ENCODE measurements at regions not wholly inside any gene's neighbourhood (a gene's known extent, or its start where the extent isn't known, plus 50 kb on each side); places are given as distances from the start of the nearest gene placed in this dataset.

- Mint-ChIP-seq H3K4me3 (ENCODE audit: unreplicated experiment) (no peak overlapping the region), H3K4me1 (ENCODE audit: low read depth, unreplicated experiment) (no peaks in the 10 kb centered on the region), H3K9me3 (ENCODE audit: unreplicated experiment) (no peaks in the 10 kb centered on the region), H3K27me3 (ENCODE audit: insufficient read depth, unreplicated experiment) (no peaks in the 10 kb centered on the region), H3K27ac (ENCODE audit: unreplicated experiment) (no peak overlapping the region), H3K36me3 (ENCODE audit: insufficient read depth, unreplicated experiment) (peaks cover 48% of the 10 kb centered on the region)
- Histone ChIP-seq H3K27me3 (replicated peaks; ENCODE audit: control insufficient read depth, insufficient read depth, low read length) (no peaks in the 10 kb centered on the region), H3K4me1 (no peaks in the 10 kb centered on the region), H3K9me3 (no peaks in the 10 kb centered on the region), H3K36me3 (ENCODE audit: control insufficient read depth, insufficient read depth, low read length) (peaks cover 1% of the 10 kb centered on the region), H3K4me3 (ENCODE audit: low read depth, low read length) (no peak overlapping the region)
- no peak for DNase-seq
- ChIA-PET CTCF (no interaction called here), POLR2A (interaction anchor here (0.6 kb wide), 1 partner anchor 488 kb away, joined by 4 read pairs; no protein-coding TSS in a partner anchor)
- BruUV-seq (replicated peaks), result no TSS peak
- intact Hi-C loops (cut with micrococcal nuclease; ENCODE audit: unreplicated experiment), result no loop called here
- TF ChIP-seq, protein P1, sequence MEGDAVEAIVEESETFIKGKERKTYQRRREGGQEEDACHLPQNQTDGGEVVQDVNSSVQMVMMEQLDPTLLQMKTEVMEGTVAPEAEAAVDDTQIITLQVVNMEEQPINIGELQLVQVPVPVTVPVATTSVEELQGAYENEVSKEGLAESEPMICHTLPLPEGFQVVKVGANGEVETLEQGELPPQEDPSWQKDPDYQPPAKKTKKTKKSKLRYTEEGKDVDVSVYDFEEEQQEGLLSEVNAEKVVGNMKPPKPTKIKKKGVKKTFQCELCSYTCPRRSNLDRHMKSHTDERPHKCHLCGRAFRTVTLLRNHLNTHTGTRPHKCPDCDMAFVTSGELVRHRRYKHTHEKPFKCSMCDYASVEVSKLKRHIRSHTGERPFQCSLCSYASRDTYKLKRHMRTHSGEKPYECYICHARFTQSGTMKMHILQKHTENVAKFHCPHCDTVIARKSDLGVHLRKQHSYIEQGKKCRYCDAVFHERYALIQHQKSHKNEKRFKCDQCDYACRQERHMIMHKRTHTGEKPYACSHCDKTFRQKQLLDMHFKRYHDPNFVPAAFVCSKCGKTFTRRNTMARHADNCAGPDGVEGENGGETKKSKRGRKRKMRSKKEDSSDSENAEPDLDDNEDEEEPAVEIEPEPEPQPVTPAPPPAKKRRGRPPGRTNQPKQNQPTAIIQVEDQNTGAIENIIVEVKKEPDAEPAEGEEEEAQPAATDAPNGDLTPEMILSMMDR (IDR thresholded peaks at IDR 0.05; ENCODE audit: insufficient read depth in 1 of 2, low read depth in 1 of 2, low read length in 1 of 2, severe bottlenecking in 1 of 2, unreplicated experiment in 1 of 2), result no peak
These were observed 411.1 kb downstream of the SHANK2 start for GRCh38 chr11:70841264-70841663.

- CTCF ChIA-PET, result no interaction called here
- no TSS peak for BruUV-seq (replicated peaks)
These were observed 410.1 kb downstream of the SHANK2 start for GRCh38 chr11:70842256-70842655.

GRCh38 chr11:70842701-70843100 lies 409.7 kb downstream of the SHANK2 start:
- Histone ChIP-seq H3K4me3 (ENCODE audit: low read depth, low read length) (no peak overlapping the region), H3K4me1 (no peaks in the 10 kb centered on the region), H3K27me3 (replicated peaks; ENCODE audit: control insufficient read depth, insufficient read depth, low read length) (no peaks in the 10 kb centered on the region), H3K9me3 (no peaks in the 10 kb centered on the region), H3K36me3 (ENCODE audit: control insufficient read depth, insufficient read depth, low read length) (peaks cover 3% of the 10 kb centered on the region)
- no peak overlapping the region for H3K4me3 Mint-ChIP-seq (ENCODE audit: unreplicated experiment)
- no peaks in the 10 kb centered on the region for H3K9me3 Mint-ChIP-seq (ENCODE audit: unreplicated experiment)
- H3K4me1 Mint-ChIP-seq (ENCODE audit: low read depth, unreplicated experiment), result no peaks in the 10 kb centered on the region
- no peak for DNase-seq
- no peaks in the 10 kb centered on the region for H3K27me3 Mint-ChIP-seq (ENCODE audit: insufficient read depth, unreplicated experiment)
- TF ChIP-seq, protein P1 (IDR thresholded peaks at IDR 0.05; ENCODE audit: insufficient read depth in 1 of 2, low read depth in 1 of 2, low read length in 1 of 2, severe bottlenecking in 1 of 2, unreplicated experiment in 1 of 2), result no peak
- peaks cover 55% of the 10 kb centered on the region for H3K36me3 Mint-ChIP-seq (ENCODE audit: insufficient read depth, unreplicated experiment)
- no peak overlapping the region for H3K27ac Mint-ChIP-seq (ENCODE audit: unreplicated experiment)
- intact Hi-C loops (cut with micrococcal nuclease; ENCODE audit: unreplicated experiment), result no loop called here
- ChIA-PET POLR2A (no interaction called here), CTCF (no interaction called here)
- BruUV-seq (replicated peaks), result no TSS peak

More at GRCh38 chr11:70842256-70842655, 410.1 kb downstream of the SHANK2 start:
- intact Hi-C loops (cut with micrococcal nuclease; ENCODE audit: unreplicated experiment), result no loop called here
- Mint-ChIP-seq H3K36me3 (ENCODE audit: insufficient read depth, unreplicated experiment) (peaks cover 50% of the 10 kb centered on the region), H3K4me3 (ENCODE audit: unreplicated experiment) (no peak overlapping the region), H3K27ac (ENCODE audit: unreplicated experiment) (no peak overlapping the region), H3K9me3 (ENCODE audit: unreplicated experiment) (no peaks in the 10 kb centered on the region), H3K4me1 (ENCODE audit: low read depth, unreplicated experiment) (no peaks in the 10 kb centered on the region), H3K27me3 (ENCODE audit: insufficient read depth, unreplicated experiment) (no peaks in the 10 kb centered on the region)
- H3K36me3 ChIP-seq (ENCODE audit: control insufficient read depth, insufficient read depth, low read length), result peaks cover 2% of the 10 kb centered on the region
- TF ChIP-seq, protein P1 (IDR thresholded peaks at IDR 0.05; ENCODE audit: insufficient read depth in 1 of 2, low read depth in 1 of 2, low read length in 1 of 2, severe bottlenecking in 1 of 2, unreplicated experiment in 1 of 2), result no peak
- no peaks in the 10 kb centered on the region for H3K9me3 ChIP-seq
- H3K4me1 ChIP-seq, result no peaks in the 10 kb centered on the region
- DNase-seq, result no peak
- H3K27me3 ChIP-seq (replicated peaks; ENCODE audit: control insufficient read depth, insufficient read depth, low read length), result no peaks in the 10 kb centered on the region
- H3K4me3 ChIP-seq (ENCODE audit: low read depth, low read length), result no peak overlapping the region
- POLR2A ChIA-PET, result no interaction called here

Data from Caco-2 (cell line).